ENCODE measurements at regions not wholly inside any gene's neighbourhood (a gene's known extent, or its start where the extent isn't known, plus 50 kb on each side); places are given as distances from the start of the nearest gene placed in this dataset.
"Not testable (repeated sequence)": the region's sequence is repeated elsewhere in the genome, so short reads cannot be mapped to it uniquely, and the experiment has no call there.

GRCh38 chr1:189216886-189217285, 1260.8 kb downstream of the BRINP3 start:
- TF ChIP-seq, protein P1, sequence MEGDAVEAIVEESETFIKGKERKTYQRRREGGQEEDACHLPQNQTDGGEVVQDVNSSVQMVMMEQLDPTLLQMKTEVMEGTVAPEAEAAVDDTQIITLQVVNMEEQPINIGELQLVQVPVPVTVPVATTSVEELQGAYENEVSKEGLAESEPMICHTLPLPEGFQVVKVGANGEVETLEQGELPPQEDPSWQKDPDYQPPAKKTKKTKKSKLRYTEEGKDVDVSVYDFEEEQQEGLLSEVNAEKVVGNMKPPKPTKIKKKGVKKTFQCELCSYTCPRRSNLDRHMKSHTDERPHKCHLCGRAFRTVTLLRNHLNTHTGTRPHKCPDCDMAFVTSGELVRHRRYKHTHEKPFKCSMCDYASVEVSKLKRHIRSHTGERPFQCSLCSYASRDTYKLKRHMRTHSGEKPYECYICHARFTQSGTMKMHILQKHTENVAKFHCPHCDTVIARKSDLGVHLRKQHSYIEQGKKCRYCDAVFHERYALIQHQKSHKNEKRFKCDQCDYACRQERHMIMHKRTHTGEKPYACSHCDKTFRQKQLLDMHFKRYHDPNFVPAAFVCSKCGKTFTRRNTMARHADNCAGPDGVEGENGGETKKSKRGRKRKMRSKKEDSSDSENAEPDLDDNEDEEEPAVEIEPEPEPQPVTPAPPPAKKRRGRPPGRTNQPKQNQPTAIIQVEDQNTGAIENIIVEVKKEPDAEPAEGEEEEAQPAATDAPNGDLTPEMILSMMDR (IDR thresholded peaks at IDR 0.05) = no peak
- ATAC-seq (ENCODE audit: low FRiP score) (no peak), DNase-seq (ENCODE audit: low spot score) (no peak)

DNA sequence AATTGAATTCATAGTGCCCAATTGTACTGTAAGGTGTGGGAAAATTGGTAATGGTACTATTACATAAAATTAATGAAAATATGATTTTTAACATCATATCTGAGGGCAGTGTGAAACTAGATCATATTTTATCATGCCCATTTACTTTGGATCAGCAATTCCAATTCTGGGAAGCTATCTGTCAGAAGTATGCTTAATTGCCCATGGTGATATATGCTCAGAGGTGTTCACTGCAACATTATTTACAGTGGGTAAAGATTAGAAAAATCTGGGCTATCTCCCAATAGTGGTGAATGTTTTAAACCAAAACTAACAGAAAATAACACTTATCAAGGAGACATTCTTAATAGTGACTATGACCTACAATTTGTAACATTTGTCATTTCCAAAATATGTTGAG, 1260.0 kb downstream of the BRINP3 start:
- DNase-seq (ENCODE audit: low spot score) (no peak), ATAC-seq (ENCODE audit: low FRiP score) (no peak)
- TF ChIP-seq, protein P1 (IDR thresholded peaks at IDR 0.05) = no peak

DNA sequence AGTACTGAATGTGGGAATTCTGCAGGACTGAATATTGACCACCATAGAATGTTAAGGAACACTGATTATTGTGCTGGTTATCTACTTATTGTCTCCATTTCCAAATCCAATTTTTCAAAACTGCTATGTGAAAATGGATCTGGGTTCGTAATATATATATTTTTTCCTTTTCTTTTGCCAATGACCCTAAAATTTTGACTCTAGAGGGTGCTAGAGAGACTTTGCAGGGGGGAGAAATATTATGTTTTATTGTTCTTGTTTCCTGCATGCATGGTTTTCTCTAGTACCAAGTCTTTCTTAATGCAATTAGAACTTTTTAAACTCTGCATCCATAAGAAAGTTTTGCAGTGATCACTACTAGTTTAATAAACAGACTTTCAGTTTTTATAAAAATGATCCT, 1256.9 kb downstream of the BRINP3 start:
- DNase-seq (ENCODE audit: low spot score) (no peak), ATAC-seq (ENCODE audit: low FRiP score) (no peak)
- TF ChIP-seq, protein P1 (IDR thresholded peaks at IDR 0.05) = no peak

DNA sequence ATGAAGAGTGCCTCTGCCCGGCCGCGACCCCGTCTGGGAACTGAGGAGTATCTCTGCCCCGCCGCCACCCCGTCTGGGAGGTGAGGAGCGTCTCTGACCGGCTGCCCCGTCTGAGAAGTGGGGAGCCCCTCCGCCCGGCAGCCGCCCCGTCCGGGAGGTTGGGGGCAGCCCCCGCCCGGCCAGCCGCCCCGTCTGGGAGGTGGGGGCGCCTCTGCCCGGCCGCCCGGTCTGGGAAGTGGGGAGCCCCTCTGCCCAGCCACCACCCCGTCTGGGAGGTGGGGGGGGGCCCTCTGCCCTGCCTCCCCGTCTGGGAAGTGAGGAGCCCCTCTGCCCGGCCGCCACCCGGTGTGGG, 1251.9 kb downstream of the BRINP3 start:
- not testable (repeated sequence) for DNase-seq (ENCODE audit: low spot score)

DNA sequence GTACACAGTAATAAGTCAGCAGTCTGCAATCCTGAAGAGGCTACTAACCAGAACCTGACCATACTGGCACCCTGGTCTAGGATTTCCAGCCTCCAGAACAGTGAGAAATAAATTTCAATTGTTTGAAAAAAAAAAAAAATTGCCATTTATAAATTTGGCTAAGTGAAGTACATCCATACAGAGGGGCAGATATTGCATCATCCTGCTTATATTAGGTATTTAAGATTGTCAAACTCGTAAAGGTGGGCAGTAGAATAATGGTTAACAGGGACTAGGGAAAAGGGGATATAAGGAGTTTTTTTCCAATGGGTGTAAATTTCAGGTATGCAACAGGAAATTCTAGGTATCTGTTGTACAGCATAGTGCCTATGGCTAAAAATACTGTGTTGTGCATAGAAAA, 1250.9 kb downstream of the BRINP3 start:
- DNase-seq (ENCODE audit: low spot score) (no peak), ATAC-seq (ENCODE audit: low FRiP score) (no peak)
- TF ChIP-seq, protein P1 (IDR thresholded peaks at IDR 0.05) = no peak

More for the DNA sequence above, 1251.9 kb downstream of the BRINP3 start:
- not testable (repeated sequence) for ATAC-seq (ENCODE audit: low FRiP score)

GRCh38 chr1:189237008-189237407, 1240.7 kb downstream of the BRINP3 start:
- DNase-seq (ENCODE audit: low spot score) (no peak), ATAC-seq (ENCODE audit: low FRiP score) (no peak)
- TF ChIP-seq, protein P1 (IDR thresholded peaks at IDR 0.05) = no peak

- DNase-seq (ENCODE audit: low spot score) (no peak), ATAC-seq (ENCODE audit: low FRiP score) (no peak)
- TF ChIP-seq, protein P1 (IDR thresholded peaks at IDR 0.05) = no peak
Measured at GRCh38 chr1:189253601-189254350, 1223.9 kb downstream of the BRINP3 start.

- DNase-seq (ENCODE audit: low spot score); ATAC-seq (ENCODE audit: low FRiP score): not testable (repeated sequence)
Measured at GRCh38 chr1:189261128-189261527, 1216.5 kb downstream of the BRINP3 start.

Measured in omental fat pad (tissue), 3 donors.